Left lobe of liver (tissue), 2 donors: ENCODE measurements at regions not wholly inside any gene's neighbourhood (a gene's known extent, or its start where the extent isn't known, plus 50 kb on each side); places are given as distances from the start of the nearest gene placed in this dataset.
"Not testable (repeated sequence)": the region's sequence is repeated elsewhere in the genome, so short reads cannot be mapped to it uniquely, and the experiment has no call there.

Source experiments
- ATAC-seq: fragments of 200-7000 bp; cut with Tn5 transposase; one replicate; pipeline ENCODE4 v1.9.1; 2020; ENCODE audit warnings: mild to moderate bottlenecking, moderate library complexity
- DNase-seq: peaks from one replicate; pipeline ENCODE4 v3.0.0-alpha.2; 2020; ENCODE audit warnings: low spot score
- donor health status: DM: no; HTN: no; CAD: no; lungs with moderate emphysema.
- donor health status: DM: no; HTN: yes; CAD: no.

GRCh38 chr4:66000510-66001117 is 330.3 kb upstream of the EPHA5 start:
- ATAC-seq (no peak), DNase-seq (no peak)

DNA sequence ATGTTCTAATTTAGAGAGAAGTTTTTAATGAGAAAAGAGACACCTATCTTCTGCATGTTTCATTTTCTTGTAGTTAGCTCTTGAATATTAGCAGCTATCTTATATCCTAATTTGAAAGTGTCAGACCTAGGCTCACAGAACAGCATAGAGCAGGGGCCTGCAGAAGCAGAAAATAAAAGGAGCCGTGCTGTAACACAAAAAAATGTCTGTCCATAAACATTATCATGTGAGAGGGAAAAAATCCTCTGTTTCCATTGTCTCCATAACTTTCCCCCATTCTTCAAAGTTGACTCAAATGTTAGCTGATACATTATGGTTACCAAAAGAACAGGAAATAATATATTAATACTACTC is 329.2 kb upstream of the EPHA5 start:
- no peak for ATAC-seq
- DNase-seq, result no peak

GRCh38 chr4:65998807-65999517 is 328.7 kb upstream of the EPHA5 start:
- not testable (repeated sequence) for DNase-seq, ATAC-seq

- ATAC-seq (no peak), DNase-seq (no peak)
These were observed 312.8 kb upstream of the EPHA5 start for GRCh38 chr4:65983061-65983460.

DNA sequence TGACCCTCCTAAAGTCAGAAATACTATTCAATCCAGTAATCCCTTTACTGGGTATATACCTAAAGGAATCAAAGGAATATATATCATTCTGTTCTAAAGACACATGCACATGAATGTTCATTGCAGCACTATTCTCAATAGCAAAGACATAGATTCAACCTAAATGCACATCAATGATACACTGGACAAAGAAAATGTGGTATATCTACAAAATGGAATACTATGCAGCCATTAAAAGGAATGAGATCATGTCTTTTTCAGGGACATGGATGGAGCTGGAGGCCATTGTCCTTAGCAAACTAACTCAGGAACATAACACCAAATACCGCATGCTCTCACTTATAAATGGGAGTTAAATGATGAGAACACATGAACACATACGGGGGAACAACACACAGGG is 306.0 kb upstream of the EPHA5 start:
- DNase-seq, result no peak
- ATAC-seq, result no peak

GRCh38 chr4:65973186-65973585 is 302.9 kb upstream of the EPHA5 start:
- DNase-seq, result no peak
- no peak for ATAC-seq

DNA sequence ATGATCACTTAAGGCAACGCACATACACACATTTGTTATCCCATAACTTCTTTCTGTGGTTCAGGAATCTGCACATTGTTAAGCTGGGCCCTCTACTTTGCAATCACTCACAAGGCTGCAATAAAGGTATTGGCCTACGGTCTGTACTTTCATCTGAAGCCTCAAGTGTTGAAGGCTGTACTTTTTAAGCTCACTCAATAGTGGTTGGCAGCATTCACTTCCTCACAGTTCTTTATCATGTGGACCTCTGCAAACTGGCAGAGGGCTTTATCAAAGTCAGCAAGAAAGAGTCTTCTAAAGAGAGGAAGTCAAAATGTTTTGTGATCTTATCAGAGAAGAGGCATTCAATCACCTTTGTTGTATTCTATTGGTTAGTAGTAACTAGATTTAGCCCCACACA is 301.4 kb upstream of the EPHA5 start:
- no peak for ATAC-seq
- DNase-seq, result no peak

DNA sequence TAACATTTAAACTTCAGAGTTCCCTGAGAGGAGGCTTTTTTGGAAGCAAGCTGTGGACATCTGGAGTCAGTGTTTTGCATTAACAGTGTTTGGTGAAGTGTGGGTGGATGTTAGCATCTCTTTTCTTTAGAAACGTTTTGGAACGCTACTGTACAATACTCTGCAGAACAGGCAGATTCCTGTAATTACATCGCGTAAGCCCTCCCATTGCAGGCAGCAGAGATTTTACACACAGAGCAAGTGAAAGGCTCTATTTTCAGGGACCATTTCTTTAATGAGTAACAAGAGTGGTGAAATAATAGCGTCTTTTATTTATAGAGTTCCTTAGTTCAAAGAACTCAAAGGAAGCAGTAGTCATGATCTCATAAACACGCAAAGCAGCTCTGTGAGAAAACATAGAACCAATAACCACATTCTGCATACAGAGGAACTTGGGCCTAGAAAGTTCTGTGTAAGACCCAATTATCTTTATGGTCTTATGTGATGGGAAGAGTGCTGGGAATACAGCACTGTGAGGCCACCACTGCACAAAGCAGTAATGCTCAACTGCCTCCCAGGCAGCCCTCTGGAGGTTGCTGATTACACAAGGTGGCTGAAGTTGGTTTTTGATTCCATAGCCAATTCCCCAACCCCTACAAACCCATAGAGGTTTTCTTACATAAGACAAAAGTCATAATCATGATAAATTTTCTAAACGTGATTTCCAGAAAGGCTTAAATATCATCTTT is 298.7 kb upstream of the EPHA5 start:
- DNase-seq (no peak), ATAC-seq (no peak)

DNA sequence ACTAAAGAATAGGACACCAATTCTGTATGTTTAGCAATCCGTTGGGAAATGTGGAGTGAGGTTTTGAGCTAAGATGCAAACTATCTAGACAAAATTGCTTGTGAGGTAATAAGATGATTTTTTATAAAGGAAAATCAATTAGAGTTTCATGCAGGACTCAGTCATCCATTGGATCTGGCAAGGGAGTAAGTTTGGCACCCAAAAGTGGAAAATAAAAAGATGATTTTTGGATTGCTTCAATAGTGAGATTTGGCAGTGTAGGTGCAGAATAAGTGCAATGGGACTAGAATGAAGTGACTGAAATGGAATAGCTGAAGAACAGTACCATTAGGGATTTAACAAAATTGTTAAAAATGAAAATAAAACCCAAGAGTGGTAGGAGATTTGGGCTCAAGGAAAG is 290.5 kb upstream of the EPHA5 start:
- ATAC-seq, result no peak

GRCh38 chr4:65954416-65954815 is 284.1 kb upstream of the EPHA5 start:
- ATAC-seq, result no peak
- DNase-seq, result no peak

More for the DNA sequence above, 290.5 kb upstream of the EPHA5 start:
- DNase-seq, result no peak

DNA sequence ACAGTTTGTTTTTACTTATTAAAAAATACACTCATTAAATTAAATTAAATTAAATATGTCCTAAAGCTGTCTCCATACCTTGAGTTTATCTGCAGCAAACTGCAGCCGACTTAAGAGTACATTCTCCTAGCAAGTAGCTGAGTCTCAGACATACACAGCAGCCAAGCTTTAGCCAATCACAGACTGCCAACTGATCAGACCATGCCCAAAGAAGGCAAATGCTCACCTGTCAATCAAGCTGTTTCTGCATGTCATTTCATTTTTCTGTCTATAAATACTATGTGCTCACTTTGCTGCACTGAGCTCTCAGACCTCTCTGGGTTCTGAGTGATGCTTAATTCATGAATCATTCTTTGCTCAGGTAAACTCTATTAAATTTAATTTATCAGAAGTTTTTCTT is 280.9 kb upstream of the EPHA5 start:
- DNase-seq (no peak), ATAC-seq (no peak)

GRCh38 chr4:65943076-65943475 is 272.8 kb upstream of the EPHA5 start:
- no peak for ATAC-seq
- DNase-seq, result no peak

DNA sequence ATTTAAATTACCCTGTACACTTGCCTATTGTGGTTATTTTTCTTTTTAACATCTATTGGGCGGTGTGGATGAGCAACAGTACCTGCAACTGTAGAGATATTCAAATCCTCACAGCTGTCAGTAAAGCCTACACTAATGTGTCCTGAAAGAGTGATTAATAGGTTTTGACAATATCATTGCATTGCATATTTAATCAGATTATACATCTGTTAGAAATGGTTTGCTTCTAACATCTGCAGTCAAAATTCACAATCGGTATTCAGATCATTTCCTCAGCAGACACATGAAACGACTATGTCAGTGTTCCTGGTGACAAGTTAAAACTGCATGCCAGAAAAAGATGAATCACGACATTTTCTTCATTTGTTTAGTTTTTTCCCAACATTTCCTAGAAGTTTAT is 254.6 kb upstream of the EPHA5 start:
- ATAC-seq, result no peak
- DNase-seq, result no peak

DNA sequence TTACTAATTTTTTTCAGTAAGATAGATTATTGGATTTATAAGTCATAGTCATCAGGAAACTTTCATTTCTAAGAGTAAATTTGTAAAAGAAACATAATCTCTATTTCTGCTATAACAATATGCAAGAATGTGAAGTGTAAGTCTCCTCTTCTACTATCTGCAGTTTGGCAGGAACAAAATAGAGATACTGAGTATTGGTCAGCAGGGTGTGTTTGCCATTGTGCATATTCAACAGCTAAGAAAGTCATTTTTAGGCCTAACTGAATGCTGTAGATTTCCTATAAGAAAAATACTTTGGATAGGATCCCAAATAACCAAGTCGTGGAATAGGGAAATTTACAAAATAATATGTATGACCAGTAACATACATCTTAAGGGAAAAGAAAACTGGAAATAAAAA is 253.3 kb upstream of the EPHA5 start:
- ATAC-seq (no peak), DNase-seq (no peak)

GRCh38 chr4:65921180-65921579 is 250.9 kb upstream of the EPHA5 start:
- ATAC-seq, result no peak
- DNase-seq, result no peak

GRCh38 chr4:65918872-65919271 is 248.6 kb upstream of the EPHA5 start:
- ATAC-seq, result no peak
- DNase-seq, result no peak

DNA sequence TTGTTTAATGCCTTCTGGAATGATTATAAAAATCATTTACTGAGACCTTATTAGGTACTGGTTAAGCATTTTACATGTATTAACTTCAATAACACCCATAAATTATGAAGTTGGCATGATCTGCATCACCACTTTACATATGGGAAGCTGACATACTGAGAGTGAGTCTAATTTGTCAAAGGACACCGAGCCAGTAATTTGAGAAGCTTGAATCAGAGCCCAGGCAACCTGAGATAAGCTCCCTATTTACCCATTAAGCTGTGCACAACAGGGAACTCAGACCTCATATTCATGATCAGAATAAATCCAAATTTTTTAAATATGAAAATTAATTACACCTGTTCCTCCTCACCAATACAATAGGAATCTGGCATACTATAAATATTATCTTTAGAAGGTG is 247.9 kb upstream of the EPHA5 start:
- DNase-seq, result no peak
- ATAC-seq, result no peak

GRCh38 chr4:65917486-65917885 is 247.2 kb upstream of the EPHA5 start:
- ATAC-seq, result no peak
- no peak for DNase-seq

- DNase-seq, result no peak
- ATAC-seq, result no peak
These were observed 241.4 kb upstream of the EPHA5 start for GRCh38 chr4:65911720-65912119.

DNA sequence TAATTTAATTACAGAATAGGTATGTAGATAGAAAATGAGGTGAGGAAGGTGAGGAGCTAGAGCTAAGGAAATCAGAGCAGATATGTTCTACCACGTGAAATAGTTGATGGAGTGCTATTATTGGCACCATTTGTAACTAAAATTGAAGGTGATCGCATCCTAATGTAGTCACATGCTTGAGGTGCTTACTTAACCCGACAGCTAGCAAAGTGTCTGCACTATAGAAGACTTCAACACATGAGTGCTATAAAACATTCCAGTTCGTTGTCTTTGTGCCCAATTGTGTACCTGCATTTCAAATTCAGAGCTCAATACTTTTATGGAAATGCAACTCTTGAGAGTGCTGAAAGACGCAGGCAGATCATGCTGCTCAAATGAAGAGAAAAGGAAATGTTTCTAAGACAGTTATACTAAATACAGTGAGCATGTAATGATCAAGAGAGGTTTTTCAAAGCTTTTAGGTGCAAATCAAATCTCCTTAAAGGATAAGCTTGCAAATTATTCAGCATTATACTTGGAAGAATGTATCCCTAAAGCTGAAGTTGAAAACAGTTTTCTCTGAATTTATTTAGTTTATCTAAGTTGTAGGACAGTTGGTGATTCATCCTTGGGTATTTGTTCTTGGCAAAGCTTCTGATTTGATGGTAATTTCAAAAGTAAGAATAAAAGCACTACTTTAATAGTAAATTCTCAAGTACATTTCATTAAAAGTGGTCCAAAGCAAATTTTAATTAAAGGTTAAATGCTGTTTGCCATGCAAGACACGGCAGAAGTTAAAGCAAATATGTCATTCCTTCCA is 223.9 kb upstream of the EPHA5 start:
- ATAC-seq, result no peak
- DNase-seq, result no peak

DNA sequence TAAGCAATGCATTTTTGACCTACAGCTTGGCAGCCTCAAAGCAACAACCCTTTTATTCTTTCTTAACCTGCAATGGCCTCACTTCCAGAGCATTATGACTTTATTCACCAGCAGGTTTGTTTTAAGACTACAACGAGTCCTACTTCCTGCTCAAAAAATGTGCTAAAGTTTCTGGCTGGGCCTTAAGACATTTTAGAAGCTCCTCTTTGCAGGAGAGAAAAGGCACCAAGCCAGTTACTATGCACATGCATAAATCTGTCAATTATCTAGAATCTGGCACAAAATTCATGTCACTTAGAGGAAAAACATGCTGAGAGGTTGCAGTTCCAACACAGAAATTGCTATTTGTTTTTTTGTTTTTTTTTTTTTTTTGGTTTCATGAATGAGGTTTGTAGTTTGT is 223.0 kb upstream of the EPHA5 start:
- DNase-seq, result no peak

DNA sequence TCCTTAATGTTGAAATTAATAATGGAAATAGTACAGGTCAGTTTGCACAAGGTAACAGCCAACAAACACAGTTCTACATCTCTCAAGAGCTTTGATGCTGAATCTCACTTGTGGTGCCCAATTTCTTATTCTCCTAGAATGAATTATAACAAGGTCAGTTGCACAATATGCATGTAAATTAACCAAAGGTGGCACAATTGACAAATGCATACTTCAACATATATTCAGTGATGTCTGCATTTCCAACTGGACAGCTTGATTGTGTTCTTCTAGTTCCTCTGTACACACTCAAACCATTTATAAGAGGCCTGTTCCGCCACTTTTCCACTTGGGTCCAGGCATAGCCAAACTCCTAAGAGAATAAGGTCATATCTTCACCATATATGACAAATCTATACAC is 210.3 kb upstream of the EPHA5 start:
- no peak for ATAC-seq
- no peak for DNase-seq

More for the DNA sequence above, 223.0 kb upstream of the EPHA5 start:
- no peak for ATAC-seq
